ENCODE measurements at regions not wholly inside any gene's neighbourhood (a gene's known extent, or its start where the extent isn't known, plus 50 kb on each side); places are given as distances from the start of the nearest gene placed in this dataset.

DNA sequence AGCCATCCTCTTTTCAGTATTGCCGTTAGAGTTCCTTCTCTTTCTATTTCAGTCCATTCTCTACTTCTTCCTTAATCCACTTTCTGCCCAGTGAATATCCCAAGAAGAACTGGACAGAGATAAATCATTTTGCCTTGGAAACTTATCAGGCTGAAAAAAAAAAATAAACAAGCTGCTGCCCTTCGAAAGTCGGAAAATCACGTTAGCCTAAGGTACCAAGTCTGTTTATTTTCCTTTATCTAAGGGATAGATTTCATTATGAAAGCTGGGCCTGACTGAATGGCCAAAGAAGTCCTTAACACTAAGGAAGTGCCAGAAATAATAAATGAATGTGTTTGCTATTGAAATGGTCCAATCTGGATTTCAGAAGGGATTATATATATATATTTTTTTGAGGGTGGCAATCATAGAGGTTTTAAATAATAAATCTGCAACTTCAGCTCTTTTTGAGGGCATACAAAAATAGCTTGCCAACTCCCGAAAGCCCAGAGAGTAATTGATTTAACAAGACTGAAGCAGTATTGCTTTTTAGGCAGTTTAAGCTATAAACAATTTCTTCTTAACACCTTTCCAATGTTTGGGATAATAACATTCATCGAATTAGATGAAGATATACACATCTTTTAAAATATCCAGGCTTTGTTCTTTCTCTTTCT, 127.0 kb upstream of the STMND1 start:
- no peak for DNase-seq (ENCODE audit: low read depth)

DNA sequence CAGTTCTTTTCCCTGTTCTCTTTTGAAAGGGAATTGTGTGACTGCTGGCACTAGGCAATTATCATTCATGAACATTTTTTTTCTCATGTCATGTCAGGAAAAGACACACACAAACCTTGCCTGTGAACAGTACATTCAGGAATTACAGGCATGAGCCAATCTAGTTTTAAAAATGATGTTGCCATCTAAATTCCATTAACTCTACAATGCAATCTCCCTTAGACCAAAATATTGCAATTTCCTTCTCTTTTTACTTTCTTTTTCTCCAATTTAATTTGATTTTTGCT, 127.5 kb upstream of the STMND1 start:
- no peak for DNase-seq (ENCODE audit: low read depth)

DNA sequence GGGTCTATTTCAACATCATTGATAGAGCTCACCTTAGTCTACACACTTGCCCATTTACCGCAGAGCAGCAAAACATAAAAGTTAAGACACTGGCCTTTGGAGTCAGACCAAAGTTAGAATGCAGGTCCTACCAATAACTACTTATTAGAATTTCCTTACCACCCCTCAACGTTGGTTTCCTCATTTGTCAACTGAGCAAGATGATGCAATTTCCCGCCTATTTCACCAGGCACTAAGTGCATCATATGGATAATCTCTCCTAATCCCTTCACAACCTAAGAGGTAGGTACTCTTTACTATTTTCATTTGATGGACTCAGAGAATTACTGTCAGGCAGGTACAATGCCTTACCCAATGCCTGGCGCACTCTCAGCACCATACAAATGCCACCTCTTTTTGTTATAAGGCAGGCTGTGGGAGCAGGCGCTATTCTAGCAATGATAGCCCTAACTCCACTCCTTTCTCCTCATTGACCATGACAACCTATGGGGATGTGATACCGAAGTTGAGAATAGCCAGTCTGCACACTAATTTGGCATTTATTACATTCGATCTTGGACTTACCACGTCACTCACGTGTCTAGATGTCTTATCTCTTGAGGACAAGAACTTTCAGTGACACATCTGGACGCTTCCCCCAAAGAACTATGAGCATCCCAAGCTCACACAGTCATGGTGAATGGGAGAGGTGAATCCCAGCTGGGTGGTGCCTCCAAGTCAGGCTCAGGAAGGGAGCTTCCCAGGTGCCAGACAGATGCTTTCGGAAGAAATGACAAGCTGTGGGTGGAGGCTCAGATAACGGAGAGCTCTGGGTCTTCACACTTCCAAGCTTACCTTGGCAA, 128.1 kb upstream of the STMND1 start:
- DNase-seq (ENCODE audit: low read depth), result no peak

DNA sequence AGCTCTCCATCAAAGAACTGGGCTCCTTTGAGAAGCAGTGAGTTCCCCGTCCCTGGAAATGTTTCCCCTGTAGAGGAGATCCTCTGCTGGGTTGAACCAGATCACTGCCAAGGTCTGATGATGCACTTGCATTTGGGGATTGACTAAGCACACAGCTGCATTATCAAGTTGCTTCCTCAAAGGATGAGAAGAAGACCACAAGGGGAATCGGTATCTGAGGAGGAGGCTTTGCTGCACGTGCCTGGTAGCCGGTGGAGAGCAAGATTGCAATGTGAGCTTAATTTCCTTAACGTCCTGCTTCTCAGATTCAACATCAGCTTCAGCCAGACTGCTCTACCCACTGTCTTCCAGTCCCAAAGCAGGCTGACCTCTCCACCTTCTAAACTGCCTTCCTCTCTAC, 128.8 kb upstream of the STMND1 start:
- no peak for DNase-seq (ENCODE audit: low read depth)

DNA sequence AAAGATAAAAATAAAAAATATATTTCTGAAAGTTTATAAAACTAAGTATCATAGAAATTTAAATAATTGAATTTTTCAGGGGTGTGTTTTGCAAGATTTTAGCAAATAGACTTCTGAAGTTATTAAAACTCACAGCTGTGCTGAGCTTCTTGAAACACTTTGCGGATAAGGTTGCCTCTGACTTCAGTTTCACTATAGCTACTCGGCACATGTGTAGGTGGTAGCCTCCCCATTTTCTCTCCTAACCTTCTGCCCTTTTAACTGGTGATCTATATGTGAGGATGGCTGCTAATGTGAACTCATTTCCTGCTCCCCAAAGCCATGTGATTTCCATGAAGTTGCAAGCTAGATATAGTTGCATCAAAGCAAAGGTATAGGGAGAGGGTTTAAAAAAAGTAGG, 129.3 kb upstream of the STMND1 start:
- DNase-seq (ENCODE audit: low read depth), result no peak

DNA sequence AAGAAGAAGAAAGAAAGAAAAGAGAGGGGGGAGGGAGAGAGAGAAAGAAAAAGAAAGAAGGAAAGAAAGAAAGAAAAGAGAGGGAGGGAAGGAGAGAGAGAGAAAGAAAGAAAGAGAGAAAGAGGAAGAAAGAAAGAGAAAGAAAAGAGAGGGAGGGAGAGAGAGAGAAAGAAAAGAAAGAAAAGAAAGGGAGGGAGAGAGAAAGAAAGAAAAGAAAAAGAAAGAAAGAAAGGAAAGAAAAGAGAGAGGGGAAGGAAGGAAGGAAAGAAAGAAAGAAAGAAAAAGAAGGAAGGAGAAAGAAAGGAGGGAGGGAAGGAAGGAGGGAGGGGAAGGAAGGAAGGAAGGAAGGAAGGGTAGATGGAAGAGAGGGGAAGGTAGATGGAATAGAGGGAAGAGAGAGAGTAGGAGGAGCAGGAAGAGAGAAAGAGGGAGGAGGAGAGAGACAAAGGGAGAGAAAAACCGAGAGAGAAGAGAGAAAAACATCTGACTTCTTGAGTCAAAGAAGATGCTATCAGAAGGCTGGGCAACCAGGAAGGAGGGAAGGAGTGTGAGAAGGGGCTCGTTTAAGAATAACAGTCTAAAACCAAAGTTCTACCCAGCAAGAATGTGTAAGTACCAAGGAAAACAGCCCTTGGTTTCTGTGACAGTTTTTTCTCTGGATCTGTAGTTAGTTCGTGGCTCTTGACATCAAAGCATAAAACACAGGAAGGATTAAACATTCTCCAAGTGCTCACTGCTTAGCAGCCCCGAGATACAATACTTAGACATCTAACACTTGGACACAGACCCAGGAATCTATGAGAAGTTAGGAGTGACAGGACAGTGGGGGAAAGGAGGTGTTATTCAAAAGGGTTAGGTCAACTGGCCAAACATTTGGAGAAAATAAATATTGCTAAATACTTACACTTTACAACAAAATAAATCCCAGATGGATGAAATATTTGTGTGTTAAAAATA, 131.9 kb upstream of the STMND1 start:
- peak; percentile 32 for DNase-seq (ENCODE audit: low read depth)

DNA sequence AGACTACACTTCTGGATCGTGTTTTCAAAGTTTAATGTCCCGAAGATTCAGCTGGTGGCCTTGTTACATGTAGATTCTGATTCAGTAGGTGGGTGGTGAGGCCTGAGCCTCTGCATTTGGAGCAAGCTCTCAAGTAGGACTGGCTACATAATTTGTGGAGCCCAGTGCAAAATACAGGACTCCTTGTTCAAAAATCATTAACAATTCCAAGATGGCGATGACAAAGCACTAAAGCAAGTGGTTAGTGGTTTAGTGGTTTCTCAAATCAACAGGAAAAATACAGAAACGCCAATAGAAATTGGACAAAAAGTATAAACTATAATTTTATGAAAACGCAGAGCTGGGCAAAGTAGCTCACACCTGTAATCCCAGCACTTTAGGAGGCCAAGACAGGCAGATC, 133.7 kb upstream of the STMND1 start:
- no peak for DNase-seq (ENCODE audit: low read depth)

DNA sequence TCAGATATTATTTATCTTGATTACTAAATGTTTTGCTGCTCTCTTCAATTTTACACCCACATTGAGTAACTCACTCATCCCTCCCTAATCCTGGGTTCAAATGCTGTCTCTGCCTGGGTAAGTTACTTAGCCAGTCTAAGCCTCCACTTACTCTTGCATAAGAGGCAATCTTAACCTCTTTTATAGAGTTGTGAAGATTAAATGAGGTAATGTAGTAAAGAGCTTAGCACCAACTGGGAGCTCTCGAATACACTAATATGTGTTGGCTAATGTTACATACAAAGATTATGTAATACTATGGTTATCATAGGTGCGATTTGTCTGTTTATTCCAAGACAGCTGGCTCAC, 134.4 kb upstream of the STMND1 start:
- DNase-seq (ENCODE audit: low read depth), result no peak

DNA sequence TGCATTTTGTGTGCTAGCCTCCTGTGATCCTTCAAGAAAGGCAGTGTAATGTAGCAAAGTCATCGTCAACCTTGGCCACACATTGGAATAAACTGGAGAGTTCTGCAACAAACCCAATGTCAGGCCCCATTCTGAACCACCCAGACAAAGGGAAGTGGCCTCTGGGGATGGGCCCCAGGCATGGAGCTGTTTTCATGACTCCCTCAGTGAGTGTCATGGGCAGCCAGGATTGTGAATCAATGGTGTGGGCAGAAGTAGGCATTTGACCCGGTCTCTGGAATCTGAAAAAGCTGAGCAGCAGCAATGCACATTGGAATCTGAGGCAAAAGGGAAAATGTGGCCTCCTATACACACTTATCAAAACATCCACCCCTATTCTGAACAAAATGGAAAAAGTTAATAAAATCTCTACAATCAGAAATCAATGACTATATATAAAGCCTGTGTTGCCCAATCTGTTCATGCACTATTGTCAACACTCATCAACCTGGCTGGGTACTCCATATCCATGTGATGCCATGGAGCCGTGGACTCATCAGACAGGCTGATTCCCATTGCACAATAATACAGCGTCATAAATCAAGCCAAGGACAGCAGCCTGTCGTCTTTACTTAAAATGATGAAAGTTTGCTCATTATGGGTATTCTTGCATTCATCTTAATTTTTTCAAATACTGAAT, 134.9 kb upstream of the STMND1 start:
- no peak for DNase-seq (ENCODE audit: low read depth)

DNA sequence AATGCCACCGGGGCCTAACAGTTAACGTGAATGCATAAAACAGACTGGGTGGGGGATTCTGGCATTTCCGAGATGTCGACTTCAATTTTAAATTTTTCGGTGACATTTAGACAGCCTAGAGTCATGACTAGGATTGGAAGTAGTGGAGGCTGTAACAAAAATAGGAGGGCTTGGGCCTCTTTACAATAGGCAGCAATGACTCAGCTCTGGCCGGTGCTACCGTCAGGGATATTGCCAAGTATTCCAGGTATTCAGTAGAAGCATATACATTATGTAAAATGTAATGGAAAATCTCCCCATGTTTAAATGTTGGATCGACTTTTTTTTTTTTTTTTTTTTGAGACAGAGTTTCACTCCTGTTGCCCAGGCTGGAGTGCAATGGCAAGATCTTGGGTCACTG, 136.2 kb upstream of the STMND1 start:
- no peak for DNase-seq (ENCODE audit: low read depth)

DNA sequence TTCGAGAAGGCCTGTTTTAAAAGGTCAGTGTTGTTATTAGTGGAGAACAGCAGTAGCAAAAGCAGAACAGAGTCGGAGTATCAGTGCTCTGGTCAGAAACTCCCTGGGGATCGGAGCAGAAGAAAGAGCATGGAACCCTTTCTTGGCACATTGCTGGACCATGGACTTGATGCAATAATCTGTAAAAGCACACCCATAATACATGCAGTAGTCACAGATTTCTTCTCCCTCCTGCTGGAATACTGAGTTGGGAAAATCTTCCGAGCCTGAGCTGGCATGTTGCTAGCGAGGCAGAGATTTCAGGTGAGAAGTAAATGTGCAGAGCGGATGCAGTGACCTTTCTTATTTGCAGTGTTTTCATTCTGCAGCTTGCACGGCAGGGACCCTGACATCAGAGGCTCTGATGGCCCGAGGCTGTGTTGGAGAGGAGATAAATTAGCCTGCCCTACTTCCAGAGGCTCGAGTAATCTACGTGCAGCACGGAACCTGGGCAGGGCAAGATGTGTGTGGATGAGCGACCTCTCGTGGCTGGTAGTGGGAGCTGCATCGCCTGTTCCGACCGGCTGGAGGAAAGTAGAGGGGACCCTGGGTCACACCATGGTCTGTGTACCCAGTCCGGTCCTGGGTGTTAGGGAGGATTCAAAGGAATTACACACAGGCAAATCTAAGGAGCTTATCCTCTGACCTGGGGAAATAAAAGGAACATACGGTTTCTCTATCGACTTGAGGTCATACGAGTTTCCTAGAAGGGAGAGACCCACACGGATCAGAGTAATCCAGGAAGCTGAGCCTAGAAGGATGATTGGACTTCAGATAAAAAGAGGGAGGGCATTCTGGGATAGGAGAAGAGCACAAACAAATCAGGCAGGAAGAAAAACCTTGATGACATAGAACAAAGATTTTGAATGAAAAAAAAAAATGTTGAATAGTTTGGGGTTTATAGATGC, 137.0 kb upstream of the STMND1 start:
- peak; percentile 68 for DNase-seq (ENCODE audit: low read depth)

DNA sequence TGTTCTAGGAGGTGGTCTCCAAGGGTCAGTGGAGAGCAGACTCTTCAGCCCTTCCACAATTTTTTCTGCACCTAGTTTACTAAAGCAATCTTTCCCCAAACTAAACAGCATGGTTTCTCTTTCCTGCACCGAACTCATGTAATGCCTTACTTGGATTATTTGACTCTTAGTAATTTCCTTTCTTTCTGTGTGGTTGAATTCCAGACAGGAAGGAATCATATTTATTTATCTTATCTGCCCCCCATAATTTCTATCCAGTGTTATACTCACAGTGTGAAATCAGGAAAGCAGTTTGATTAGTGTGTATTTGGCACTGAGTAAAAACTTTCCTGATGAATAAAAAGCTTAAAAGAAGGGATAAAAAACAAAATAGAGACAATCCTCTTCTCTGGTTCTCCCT, 140.3 kb upstream of the STMND1 start:
- DNase-seq (ENCODE audit: low read depth), result no peak

DNA sequence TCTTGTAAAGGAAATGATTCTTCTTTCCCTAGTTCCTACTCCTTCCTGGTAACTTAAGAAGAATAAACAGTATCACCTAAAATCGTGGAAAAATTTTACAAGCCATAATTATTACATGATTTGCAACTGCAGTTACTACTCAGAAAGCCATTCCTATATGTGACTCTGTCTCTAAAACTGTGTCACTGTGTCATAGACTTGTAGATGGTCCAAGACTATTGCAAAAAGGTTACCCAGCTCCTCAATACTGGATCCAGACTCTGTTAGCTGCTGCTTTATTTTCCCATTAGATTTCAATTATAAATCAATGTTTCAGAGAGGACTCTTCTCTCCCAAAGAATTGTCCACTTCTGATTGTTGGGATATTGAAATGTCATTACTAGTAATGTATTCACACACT, 142.1 kb upstream of the STMND1 start:
- DNase-seq (ENCODE audit: low read depth), result no peak

DNA sequence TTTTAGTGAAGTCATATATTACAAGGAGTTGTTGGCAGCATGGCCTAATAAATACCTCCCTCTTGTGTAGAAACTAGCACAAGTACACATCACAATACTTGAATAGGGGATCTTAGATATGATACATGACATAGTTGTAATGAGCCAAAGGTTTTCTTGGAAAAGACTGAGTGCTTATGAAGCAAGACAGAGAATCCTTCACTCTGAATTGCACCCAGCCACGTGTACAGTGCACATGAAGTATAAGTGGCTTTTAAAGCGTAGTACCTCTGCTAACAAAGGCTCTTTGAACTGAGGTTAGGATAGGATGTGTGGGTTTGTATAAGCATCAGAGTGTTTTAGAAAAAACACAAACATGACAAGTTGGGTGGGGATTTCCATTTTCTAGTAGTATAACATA, 145.5 kb upstream of the STMND1 start:
- no peak for DNase-seq (ENCODE audit: low read depth)

DNA sequence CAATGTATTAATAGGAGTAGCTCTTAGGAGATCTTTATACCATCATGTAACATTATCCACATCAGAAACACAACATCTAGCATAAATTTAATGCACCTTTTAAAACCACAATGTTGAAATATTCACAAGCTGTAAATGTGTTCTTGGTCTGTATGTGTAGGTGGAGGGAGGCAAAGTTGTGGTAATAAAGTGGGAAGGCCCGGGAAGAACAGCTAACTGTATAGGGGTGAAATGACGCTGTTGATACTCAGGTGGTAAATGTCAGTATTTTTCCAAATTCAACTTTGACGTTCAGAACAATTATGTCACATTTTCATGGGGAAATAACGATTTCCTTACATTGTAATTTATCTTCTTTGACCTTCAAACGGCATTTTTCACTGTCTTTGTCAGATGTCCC, 146.0 kb upstream of the STMND1 start:
- DNase-seq (ENCODE audit: low read depth), result no peak

DNA sequence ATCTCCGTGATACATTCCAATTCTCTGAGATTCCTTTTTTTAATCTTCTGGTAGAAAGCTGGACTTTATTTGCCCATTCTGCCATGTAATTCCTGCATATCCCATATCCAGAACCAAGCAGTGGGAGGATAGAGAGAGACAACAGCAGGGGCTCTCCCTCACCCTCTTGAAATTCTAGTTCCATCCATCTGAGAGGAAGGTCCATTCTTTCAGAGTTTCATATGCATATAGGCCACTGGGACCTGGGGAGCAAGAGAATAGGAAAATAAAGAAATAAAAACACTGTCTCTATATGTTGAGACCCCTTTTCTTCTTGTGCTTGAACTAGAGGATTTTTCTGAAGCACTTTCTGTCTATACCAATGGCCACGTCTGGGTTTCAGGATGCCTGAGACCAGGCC, 147.9 kb upstream of the STMND1 start:
- DNase-seq (ENCODE audit: low read depth), result no peak

DNA sequence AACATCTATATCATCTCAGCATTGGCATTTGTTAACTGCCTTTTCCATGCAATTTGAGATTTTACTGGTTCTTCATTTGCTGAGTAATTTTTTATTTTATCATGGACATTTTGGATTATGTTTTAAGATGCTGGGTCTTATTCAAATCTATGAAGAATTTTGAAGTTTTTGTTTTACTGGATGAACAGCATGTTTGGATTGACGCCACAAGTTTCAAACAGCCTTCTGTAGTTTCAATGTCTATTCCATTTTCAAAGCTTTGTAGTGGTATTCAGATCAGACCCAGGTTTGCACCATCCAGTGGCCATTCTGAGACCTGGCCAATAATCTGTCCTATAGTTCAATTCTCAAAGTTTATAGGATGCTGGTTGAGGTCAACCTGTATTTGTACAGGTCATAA, 148.4 kb upstream of the STMND1 start:
- DNase-seq (ENCODE audit: low read depth), result no peak

DNA sequence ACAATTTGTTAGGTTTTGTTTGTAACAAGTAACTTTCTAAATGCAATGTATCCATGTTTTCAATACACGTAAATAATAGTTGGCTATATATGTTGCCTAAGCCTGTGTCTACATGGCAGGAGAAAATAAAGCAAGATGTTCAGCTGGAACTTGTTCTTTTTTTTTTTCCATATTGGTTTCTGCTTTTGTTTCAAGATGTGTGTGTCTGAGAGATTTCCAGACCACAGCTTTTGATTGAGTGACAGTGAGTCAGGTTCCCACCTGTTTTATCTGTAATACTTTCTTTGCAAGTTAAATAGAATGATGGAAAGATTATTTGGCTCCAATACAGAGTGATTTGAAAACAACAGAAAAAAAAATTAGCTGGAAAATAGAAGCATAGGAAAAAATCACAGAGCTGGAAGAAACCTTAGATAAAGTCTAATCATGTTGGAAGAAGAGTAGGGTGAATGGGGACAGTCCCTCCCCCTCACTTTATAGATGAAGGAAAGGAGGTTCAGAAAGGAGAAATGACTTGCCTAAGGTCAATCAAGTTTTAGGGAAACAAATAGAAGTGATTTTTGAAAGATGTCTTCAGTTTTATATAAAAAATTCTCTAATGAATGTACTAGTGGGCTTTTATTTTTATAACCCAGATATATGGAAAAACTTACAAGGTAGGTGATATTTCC, 150.9 kb upstream of the STMND1 start:
- DNase-seq (ENCODE audit: low read depth), result no peak

DNA sequence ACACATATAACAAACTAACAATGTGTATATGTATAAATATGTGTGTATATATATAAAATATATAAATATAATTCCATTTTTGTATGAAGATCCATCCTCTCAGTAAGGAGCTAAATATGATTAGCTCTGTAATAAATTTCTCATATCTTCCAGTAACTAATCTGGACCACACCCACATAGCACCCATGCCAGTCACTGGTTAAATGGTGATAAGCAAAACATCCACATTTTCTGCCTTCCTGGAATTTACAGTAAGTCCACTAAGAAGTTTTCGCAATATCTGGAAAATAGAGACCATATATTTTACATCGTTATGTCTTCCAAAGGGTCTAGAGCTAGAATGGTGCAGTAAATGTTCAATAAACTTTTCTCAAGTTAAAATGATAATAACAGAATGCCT, 151.5 kb upstream of the STMND1 start:
- no peak for DNase-seq (ENCODE audit: low read depth)

DNA sequence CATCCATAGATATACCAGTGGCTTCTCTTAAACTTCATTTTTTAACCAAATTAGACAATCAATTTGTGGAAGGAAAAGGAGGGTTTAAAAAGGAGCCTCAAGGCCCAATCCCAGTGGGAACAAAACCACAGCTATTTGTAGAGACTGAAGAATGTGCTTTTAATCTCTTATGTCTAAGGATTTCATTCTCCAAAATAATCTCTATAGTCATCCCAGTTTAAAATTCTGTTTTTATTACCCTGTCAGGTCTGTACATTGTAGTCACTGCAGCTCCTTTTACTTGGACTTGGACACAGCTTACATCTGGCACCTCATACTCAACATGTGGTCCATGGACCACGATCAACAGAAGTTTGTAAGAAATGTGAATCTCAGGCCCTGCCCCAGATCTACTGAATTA, 152.1 kb upstream of the STMND1 start:
- DNase-seq (ENCODE audit: low read depth), result no peak

DNA sequence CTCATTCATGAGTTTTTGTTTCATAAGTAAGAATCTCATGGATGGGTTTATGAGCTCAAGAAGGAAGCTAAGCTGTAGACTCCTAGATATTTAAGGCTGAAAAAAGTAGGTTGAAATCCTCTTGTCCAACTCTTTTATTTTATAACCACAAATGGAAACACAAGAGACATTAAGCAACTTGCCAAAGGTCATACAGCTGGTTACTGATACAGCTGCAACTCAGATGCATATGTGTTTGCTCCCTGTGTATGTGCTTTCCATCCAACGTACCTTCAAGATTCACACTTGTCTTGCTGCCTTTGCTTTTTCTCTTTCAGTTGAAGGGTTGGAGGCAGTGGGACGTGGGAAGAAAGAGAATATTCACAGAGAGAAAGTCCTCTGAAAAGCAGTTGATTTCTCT, 153.5 kb upstream of the STMND1 start:
- DNase-seq (ENCODE audit: low read depth), result peak; percentile 28
